PC-3 (cell line): ENCODE measurements at regions not wholly inside any gene's neighbourhood (a gene's known extent, or its start where the extent isn't known, plus 50 kb on each side); places are given as distances from the start of the nearest gene placed in this dataset.

Experiments used
- CTCF ChIP-seq: fragments of 300-600 bp; sonication (generic); conservative IDR thresholded peaks from 2 replicates; pipeline ENCODE4 v1.5.1; 2017; ENCODE audit warnings: antibody characterized with exemption, low read depth, mild to moderate bottlenecking, low read length
- EZH2 ChIP-seq: fragments of 300-600 bp; sonication (generic); IDR thresholded peaks from one replicate; pipeline ENCODE4 v1.6.1; 2017; ENCODE audit warnings: antibody characterized with exemption, mild to moderate bottlenecking, low read length; ENCODE audit not compliant: unreplicated experiment

- TF ChIP-seq CTCF (no peak), EZH2 (no peak)
Measured at GRCh38 chr10:65024886-65025285, 1503.7 kb downstream of the REEP3 start.
